ENCODE measurements at regions not wholly inside any gene's neighbourhood (a gene's known extent, or its start where the extent isn't known, plus 50 kb on each side); places are given as distances from the start of the nearest gene placed in this dataset.

DNA sequence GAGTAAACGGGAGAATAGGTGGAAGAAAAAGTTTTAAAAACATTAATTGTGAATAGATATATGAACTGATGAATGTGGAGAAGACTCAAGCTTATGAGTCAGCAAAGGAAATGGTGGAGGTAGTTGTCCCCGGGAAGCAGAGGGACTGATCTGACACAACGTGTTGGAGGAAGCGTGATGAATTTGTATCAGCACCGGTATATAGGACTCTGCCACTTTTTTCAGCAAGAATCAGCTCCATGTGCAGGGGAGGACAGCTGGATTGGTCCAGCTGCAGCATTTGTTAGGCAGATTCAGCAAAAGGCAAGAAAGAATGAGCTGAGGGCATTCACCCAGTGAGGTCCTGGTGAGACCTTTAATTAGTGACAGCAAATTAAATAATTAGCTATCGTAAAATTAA lies 276.0 kb downstream of the TENT4A start:
- Histone ChIP-seq H3K36me3 (ENCODE audit: insufficient read depth, low read length) (no peaks in the 10 kb centered on the region), H3K9ac (ENCODE audit: low read depth, low read length) (no peak overlapping the region), H3K27me3 (ENCODE audit: control insufficient read depth, insufficient read depth, low read length) (no peaks in the 10 kb centered on the region), H3K4me1 (ENCODE audit: control insufficient read depth, insufficient read depth, low read length) (no peaks in the 10 kb centered on the region), H3K4me2 (ENCODE audit: low read length) (no peak overlapping the region), H3K9me3 (replicated peaks; ENCODE audit: low read length) (no peaks in the 10 kb centered on the region), H3K4me3 (ENCODE audit: low read length) (no peak overlapping the region)

DNA sequence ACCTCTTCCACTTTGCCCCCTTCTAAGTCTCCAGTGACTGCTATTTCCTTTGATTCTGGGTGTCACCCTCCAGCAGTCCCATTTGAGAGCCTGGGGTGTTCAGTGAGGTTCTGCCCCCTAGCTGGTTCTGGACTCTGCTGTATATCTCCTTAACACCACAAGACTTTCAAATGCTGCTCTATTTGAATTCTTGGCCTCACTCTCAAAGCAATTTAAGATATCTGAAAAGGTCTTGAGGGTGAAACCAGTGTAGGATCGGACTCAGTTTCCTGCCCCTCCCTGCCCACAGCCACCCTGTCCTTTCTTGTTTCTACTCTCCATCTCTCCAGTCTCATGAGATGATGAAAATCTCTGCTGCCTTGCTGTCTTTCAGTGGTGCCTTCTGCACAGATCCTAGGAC lies 280.9 kb downstream of the TENT4A start:
- H3K9me3 ChIP-seq (replicated peaks; ENCODE audit: low read length) = no peaks in the 10 kb centered on the region
- H3K9ac ChIP-seq (ENCODE audit: low read depth, low read length) = no peak overlapping the region
- no peak overlapping the region for H3K4me2 ChIP-seq (ENCODE audit: low read length)
- H3K36me3 ChIP-seq (ENCODE audit: insufficient read depth, low read length) = no peaks in the 10 kb centered on the region
- H3K4me3 ChIP-seq (ENCODE audit: low read length) = no peak overlapping the region
- no peaks in the 10 kb centered on the region for H3K27me3 ChIP-seq (ENCODE audit: control insufficient read depth, insufficient read depth, low read length)
- H3K4me1 ChIP-seq (ENCODE audit: control insufficient read depth, insufficient read depth, low read length) = no peaks in the 10 kb centered on the region

- Histone ChIP-seq H3K36me3 (ENCODE audit: insufficient read depth, low read length) (no peaks in the 10 kb centered on the region), H3K9ac (ENCODE audit: low read depth, low read length) (no peak overlapping the region), H3K4me1 (ENCODE audit: control insufficient read depth, insufficient read depth, low read length) (no peaks in the 10 kb centered on the region), H3K9me3 (replicated peaks; ENCODE audit: low read length) (no peaks in the 10 kb centered on the region), H3K4me2 (ENCODE audit: low read length) (no peak overlapping the region), H3K4me3 (ENCODE audit: low read length) (no peak overlapping the region), H3K27me3 (ENCODE audit: control insufficient read depth, insufficient read depth, low read length) (no peaks in the 10 kb centered on the region)
These were observed 281.9 kb downstream of the TENT4A start for GRCh38 chr5:6995115-6995514.

GRCh38 chr5:7000310-7000709 lies 287.1 kb downstream of the TENT4A start:
- Histone ChIP-seq H3K36me3 (ENCODE audit: insufficient read depth, low read length) (no peaks in the 10 kb centered on the region), H3K4me1 (ENCODE audit: control insufficient read depth, insufficient read depth, low read length) (no peaks in the 10 kb centered on the region), H3K4me3 (ENCODE audit: low read length) (no peak overlapping the region), H3K9ac (ENCODE audit: low read depth, low read length) (no peak overlapping the region), H3K4me2 (ENCODE audit: low read length) (no peak overlapping the region), H3K9me3 (replicated peaks; ENCODE audit: low read length) (no peaks in the 10 kb centered on the region), H3K27me3 (ENCODE audit: control insufficient read depth, insufficient read depth, low read length) (no peaks in the 10 kb centered on the region)

- Histone ChIP-seq H3K36me3 (ENCODE audit: insufficient read depth, low read length) (no peaks in the 10 kb centered on the region), H3K9me3 (replicated peaks; ENCODE audit: low read length) (no peaks in the 10 kb centered on the region), H3K27me3 (ENCODE audit: control insufficient read depth, insufficient read depth, low read length) (no peaks in the 10 kb centered on the region), H3K4me3 (ENCODE audit: low read length) (no peak overlapping the region), H3K4me2 (ENCODE audit: low read length) (no peak overlapping the region), H3K9ac (ENCODE audit: low read depth, low read length) (no peak overlapping the region), H3K4me1 (ENCODE audit: control insufficient read depth, insufficient read depth, low read length) (no peaks in the 10 kb centered on the region)
These were observed 297.4 kb downstream of the TENT4A start for GRCh38 chr5:7010591-7010990.

DNA sequence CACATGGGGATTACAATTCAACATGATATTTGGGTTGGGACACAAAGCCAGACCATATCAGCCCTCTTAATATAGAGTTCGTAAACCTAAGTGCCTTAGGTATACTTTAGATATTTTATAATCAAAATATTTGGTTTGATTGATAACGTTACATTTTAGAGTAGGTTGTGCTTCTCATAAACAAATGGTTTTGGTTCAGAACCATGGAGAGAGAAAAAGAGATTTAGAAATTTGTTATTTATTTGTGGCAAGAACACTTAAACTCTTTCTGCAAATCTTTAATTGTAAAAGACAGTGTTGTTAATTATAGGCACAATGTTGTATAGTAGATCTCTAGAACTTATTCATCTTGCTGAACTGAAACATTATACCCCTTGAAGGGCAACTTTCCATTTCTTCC lies 298.8 kb downstream of the TENT4A start:
- Histone ChIP-seq H3K9ac (ENCODE audit: low read depth, low read length) (no peak overlapping the region), H3K4me3 (ENCODE audit: low read length) (no peak overlapping the region), H3K27me3 (ENCODE audit: control insufficient read depth, insufficient read depth, low read length) (no peaks in the 10 kb centered on the region), H3K36me3 (ENCODE audit: insufficient read depth, low read length) (no peaks in the 10 kb centered on the region), H3K4me1 (ENCODE audit: control insufficient read depth, insufficient read depth, low read length) (no peaks in the 10 kb centered on the region), H3K9me3 (replicated peaks; ENCODE audit: low read length) (no peaks in the 10 kb centered on the region), H3K4me2 (ENCODE audit: low read length) (no peak overlapping the region)

DNA sequence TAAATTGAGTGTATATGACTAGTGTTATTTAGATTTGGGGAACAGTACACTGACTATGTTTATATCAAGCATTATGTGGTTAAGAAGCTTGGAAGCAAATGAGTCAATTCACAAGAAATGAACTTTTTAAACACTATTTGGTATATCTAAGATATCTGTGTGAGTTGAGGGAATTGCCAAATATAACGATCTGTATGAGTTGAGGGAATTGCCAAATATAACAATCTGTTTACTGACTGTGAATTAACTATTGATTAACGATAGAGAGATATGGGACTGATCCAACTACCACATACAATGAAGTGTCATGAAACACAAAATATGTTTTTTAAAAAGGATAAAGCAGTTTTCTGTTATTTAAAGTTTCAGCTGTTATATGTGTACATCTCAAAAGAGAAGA lies 301.4 kb downstream of the TENT4A start:
- H3K4me2 ChIP-seq (ENCODE audit: low read length) = no peak overlapping the region
- no peaks in the 10 kb centered on the region for H3K36me3 ChIP-seq (ENCODE audit: insufficient read depth, low read length)
- H3K9me3 ChIP-seq (replicated peaks; ENCODE audit: low read length) = no peaks in the 10 kb centered on the region
- no peak overlapping the region for H3K9ac ChIP-seq (ENCODE audit: low read depth, low read length)
- H3K4me3 ChIP-seq (ENCODE audit: low read length) = no peak overlapping the region
- H3K27me3 ChIP-seq (ENCODE audit: control insufficient read depth, insufficient read depth, low read length) = no peaks in the 10 kb centered on the region
- no peaks in the 10 kb centered on the region for H3K4me1 ChIP-seq (ENCODE audit: control insufficient read depth, insufficient read depth, low read length)

DNA sequence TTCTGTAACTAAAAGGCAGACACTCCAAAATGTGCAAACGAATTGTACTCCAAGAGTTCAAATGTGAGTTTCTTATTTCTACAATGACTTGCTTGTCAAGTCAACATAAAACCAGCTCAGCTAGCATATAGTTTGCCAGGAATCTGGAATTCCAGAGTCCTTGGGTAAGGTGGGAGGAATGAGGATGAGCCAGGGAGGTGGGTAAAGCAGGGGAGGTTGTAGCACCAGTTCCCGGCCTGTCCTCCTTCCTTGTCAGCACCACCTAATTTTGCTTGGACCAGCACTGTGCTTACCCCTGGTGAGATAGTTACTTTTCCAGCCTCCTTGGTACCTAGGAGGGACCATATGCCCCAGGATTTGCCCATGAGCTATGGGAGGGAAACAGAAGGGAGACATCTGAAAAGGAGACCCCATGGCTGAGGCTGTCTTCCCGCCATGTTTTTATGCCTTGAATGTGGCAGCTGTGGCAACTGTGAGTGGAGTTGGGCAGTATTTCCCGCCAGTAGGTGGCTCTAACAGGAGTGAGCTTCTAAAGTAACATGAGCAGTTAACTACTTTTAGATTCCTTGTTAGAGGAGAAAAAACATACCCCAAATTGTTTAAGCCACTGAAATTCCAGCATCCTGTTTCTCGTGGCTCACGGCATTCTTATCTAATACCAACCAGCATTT lies 302.5 kb downstream of the TENT4A start:
- Histone ChIP-seq H3K9me3 (replicated peaks; ENCODE audit: low read length) (no peaks in the 10 kb centered on the region), H3K4me2 (ENCODE audit: low read length) (no peak overlapping the region), H3K36me3 (ENCODE audit: insufficient read depth, low read length) (no peaks in the 10 kb centered on the region), H3K27me3 (ENCODE audit: control insufficient read depth, insufficient read depth, low read length) (no peaks in the 10 kb centered on the region), H3K4me3 (ENCODE audit: low read length) (no peak overlapping the region), H3K9ac (ENCODE audit: low read depth, low read length) (no peak overlapping the region), H3K4me1 (ENCODE audit: control insufficient read depth, insufficient read depth, low read length) (no peaks in the 10 kb centered on the region)

- H3K36me3 ChIP-seq (ENCODE audit: insufficient read depth, low read length) = no peaks in the 10 kb centered on the region
These were observed 303.9 kb downstream of the TENT4A start for GRCh38 chr5:7016999-7017747.

GRCh38 chr5:7018198-7018597 lies 305.0 kb downstream of the TENT4A start:
- no peak overlapping the region for H3K4me3 ChIP-seq (ENCODE audit: low read length)

More at GRCh38 chr5:7016999-7017747, 303.9 kb downstream of the TENT4A start:
- peaks cover 2% of the 10 kb centered on the region for H3K9me3 ChIP-seq (replicated peaks; ENCODE audit: low read length)
- H3K4me2 ChIP-seq (ENCODE audit: low read length) = no peak overlapping the region
- no peak overlapping the region for H3K4me3 ChIP-seq (ENCODE audit: low read length)
- no peaks in the 10 kb centered on the region for H3K27me3 ChIP-seq (ENCODE audit: control insufficient read depth, insufficient read depth, low read length)
- no peak overlapping the region for H3K9ac ChIP-seq (ENCODE audit: low read depth, low read length)
- no peaks in the 10 kb centered on the region for H3K4me1 ChIP-seq (ENCODE audit: control insufficient read depth, insufficient read depth, low read length)

GRCh38 chr5:7018601-7019000 lies 305.4 kb downstream of the TENT4A start:
- Histone ChIP-seq H3K9me3 (replicated peaks; ENCODE audit: low read length) (peaks cover 11% of the 10 kb centered on the region), H3K27me3 (ENCODE audit: control insufficient read depth, insufficient read depth, low read length) (no peaks in the 10 kb centered on the region), H3K36me3 (ENCODE audit: insufficient read depth, low read length) (no peaks in the 10 kb centered on the region), H3K4me2 (ENCODE audit: low read length) (no peak overlapping the region), H3K4me1 (ENCODE audit: control insufficient read depth, insufficient read depth, low read length) (no peaks in the 10 kb centered on the region), H3K4me3 (ENCODE audit: low read length) (no peak overlapping the region), H3K9ac (ENCODE audit: low read depth, low read length) (no peak overlapping the region)

More at GRCh38 chr5:7018198-7018597, 305.0 kb downstream of the TENT4A start:
- Histone ChIP-seq H3K27me3 (ENCODE audit: control insufficient read depth, insufficient read depth, low read length) (no peaks in the 10 kb centered on the region), H3K4me1 (ENCODE audit: control insufficient read depth, insufficient read depth, low read length) (no peaks in the 10 kb centered on the region), H3K4me2 (ENCODE audit: low read length) (no peak overlapping the region), H3K9ac (ENCODE audit: low read depth, low read length) (no peak overlapping the region), H3K9me3 (replicated peaks; ENCODE audit: low read length) (peaks cover 11% of the 10 kb centered on the region), H3K36me3 (ENCODE audit: insufficient read depth, low read length) (no peaks in the 10 kb centered on the region)
